Eye (tissue), 1 donor: ENCODE measurements at regions not wholly inside any gene's neighbourhood (a gene's known extent, or its start where the extent isn't known, plus 50 kb on each side); places are given as distances from the start of the nearest gene placed in this dataset.

Experiments used
- DNase-seq: peaks from one replicate; pipeline ENCODE4 v3.0.0-alpha.2; 2015

DNA sequence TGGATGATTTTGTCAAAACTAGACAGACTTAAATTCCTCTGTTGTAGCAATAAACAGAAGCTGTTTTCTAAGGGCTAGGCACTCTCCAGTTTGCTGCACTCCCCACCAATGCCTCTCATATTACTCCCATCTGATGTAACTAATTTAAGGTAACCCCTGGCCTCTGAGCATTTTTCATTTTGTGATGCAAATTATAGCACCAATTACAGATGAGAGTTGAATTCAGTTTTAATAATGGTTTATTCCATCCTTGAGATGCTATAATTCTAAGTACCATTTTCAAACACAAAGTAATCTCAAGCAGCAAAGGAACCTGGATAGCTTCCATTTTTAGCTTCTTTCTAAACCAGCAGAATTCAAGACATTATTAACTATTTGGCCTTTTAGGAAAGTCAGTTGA, 280.4 kb upstream of the DAB1 start:
- DNase-seq = no peak

- DNase-seq = no peak
Observed at GRCh38 chr1:57696904-57697303, 273.0 kb upstream of the DAB1 start.

DNA sequence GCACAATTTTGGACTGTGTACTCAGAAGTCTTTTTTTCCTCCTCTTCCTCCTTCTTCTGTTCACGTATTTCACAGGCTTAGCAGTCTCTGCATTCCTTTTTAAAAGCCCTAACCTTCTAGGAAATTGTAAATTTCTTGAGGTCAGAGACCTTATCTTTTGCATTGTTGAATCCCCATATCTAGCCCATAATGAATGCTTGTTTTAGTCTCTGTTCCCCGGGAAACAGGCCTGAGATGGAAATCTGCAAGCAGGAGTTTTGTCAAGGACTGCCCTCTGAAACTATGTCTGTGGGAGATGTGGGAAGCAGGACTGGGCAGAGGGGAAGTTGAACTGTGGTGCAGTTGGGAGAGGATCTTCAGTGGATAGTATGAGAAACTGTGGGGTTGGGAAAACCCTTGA, 272.2 kb upstream of the DAB1 start:
- DNase-seq = no peak

GRCh38 chr1:57686306-57686705, 262.4 kb upstream of the DAB1 start:
- DNase-seq = no peak

DNA sequence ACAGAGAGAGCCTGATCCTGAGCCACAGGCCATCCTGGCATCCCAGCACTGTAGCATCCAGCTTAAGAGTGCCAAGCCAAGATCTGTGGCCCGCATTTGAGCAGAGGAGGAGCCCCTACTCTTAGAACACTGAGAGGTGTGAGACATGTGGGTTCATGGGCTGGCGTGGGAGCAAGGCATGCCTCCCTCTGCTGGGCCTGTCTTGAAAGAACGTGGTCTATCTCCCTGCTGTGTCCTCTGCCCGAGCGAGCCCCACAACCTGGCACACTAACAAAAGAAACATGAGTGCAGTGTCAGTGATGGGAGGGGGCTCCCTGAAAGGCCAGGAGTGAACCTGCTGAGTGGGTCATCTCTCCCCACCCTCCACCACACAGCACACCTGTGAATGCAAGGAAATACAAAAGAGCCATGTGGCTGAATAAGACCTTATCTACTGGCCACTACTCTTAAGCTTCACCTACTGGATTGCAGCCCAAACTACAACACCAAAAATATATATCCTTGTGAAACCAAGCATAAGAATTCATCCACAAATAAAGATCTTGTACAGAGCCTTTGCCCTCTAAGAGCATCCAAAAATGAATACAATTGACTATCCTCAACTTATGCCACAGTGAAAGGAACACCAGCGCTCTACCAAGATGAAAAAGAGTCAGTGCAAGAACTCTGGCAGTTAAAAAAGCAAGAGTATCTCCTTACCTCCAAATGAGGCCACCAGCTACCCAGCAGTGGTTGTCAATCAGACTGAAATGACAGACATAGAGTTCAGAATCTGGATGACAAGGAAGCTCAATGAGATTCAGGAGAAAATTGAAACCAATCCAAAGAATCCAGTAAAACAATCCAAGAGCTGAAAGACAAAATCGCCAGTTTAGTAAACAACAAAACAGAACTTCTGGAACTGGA, 259.4 kb upstream of the DAB1 start:
- no peak for DNase-seq

GRCh38 chr1:57678138-57678537, 254.3 kb upstream of the DAB1 start:
- DNase-seq = no peak

DNA sequence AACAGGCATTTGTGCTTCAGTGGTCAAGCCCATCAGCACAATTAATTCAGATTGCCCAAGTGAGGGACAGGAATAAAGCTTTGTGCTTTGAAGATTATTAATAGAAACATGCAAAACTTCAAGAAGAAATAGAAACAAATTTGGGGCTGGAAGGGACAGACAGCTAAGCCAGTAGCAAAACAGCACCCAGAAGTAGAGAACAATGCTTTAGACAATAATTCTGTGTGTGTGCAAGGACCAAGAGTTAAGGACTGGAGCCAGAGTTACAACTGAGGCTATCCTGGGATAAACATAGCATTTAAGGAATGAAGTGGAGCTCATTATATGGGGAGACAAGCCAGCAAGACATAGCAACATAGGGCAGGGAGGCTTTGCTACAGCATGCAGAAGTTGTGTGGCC, 251.9 kb upstream of the DAB1 start:
- peak; percentile 53 for DNase-seq

DNA sequence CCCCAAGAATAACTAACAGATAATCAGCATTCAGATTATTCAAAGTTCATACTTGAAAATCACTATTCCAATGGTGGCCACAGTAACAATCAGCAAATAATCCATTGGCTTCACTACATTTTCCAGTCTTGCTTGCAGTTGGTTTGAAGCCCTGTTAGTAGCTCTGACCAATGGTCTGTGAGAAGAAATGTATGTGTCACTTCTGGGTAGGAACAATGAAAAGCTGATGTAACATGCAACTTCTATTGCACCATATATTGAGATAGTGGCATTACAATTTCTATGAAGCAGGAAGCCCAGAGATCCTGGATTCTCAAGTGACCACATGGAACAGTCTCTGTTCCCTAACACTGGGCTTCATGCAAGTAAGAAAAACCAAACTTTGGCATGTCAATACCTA, 250.9 kb upstream of the DAB1 start:
- no peak for DNase-seq

DNA sequence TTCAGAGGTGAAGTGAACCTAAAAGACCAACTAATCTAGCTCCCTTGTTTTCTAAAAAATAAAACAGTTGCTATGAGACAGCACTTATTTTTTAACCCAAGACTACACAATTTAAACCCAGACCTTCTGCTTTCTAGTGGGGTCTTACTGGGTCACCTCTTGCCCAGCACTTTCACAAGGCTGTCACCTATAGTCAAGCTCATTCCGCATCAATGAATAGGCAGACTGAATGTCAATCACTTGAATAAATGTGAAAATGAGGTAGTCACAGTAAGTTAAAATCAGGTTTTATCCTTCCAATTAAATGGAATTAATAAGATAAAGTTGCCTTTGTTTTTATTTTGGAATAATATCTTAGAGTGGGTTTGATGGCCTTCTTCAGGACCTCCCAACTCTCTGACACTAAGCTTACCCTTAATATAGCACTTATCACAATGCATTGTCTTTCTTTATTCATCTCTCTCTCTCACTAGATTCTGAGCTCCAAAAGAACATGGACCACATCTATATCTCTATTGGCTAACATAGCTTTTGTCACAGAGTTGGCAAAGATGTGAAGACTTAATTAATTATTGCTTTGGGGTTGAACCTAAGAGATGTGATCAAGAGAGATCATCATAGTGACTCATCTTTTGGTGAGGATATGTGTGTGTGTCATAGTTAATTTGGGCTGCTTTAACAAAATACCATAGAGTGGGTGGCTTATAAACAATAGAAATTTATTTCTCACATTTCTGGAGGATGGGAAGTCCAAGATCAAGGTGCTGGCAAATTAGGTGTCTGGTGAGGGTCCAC, 248.7 kb upstream of the DAB1 start:
- DNase-seq = peak; percentile 93

DNA sequence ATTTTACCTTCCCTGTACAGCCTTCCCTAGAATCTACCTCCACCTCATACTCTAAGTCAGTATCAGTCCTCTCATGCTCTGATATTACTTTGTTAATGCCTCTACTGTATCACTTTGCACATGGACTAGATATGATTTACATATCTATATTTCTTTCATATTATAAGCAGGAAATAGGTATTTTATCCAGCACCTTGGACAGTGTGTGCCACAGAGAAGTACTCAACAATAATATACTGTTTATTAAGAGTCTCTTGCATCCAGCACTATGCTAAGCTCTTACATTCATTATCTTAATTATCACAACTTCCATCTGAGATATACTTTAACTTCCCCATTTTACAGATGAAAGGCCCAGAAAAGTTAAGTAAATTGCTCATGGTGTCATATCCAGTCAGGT, 247.9 kb upstream of the DAB1 start:
- no peak for DNase-seq

- DNase-seq = no peak
Observed at GRCh38 chr1:57659804-57660203, 235.9 kb upstream of the DAB1 start.

- DNase-seq = no peak
Observed at GRCh38 chr1:57655161-57655560, 231.3 kb upstream of the DAB1 start.

DNA sequence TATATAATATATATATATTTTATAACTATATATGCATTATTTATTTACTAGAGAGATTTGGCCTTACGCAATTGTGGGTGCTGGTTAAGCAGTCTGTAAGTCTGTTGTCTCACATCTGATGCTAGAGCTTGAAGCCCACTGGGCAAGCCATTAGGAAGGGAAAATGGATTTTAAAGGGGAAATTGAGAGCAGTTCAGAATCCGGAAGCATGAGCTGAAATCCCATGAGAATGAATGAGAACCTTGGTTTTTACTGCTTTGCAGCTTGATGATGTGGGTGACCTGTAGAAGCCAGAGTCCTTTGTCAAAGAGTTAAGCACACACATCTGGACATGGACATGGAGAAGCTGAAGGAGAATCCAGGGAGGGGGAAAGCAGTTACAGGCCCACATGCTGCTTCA, 220.8 kb upstream of the DAB1 start:
- peak; percentile 56 for DNase-seq

DNA sequence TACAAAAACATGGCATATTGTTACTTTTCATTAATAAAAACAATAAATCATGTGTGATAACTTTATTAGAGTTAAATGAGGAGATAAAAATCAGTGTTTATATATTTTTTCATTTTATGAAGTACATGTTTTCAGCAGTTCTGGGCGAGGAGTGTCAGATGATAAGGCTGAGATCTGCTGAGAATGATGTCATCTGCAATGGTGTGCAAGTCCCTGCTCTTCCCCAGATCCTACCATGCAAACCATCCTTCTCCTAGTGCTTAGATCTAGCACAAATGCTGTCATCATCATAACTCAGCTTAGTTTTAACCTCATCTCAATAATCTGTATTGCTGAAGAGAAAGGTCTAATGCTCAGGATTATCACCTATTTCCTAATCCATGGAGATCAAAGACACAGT, 214.4 kb upstream of the DAB1 start:
- no peak for DNase-seq

DNA sequence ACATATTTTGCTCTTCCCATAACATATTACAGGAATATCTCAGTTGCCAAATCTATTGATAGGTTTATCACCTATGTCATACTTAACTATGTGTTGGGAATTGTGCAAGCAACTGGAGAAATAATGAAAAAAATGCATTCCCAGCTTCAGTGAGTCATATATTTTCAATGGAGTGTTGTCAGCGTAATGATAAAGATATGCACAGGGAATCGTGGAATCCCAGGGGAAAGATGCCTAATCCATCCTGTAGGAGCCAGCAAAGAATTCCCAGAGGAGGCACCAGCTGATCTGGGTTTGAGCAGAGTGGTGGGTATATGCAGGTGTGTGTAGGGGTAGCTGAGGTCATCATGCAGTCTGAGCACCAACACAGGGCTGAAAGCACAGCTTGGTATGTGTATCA, 213.3 kb upstream of the DAB1 start:
- no peak for DNase-seq

GRCh38 chr1:57633881-57634280, 210.0 kb upstream of the DAB1 start:
- no peak for DNase-seq

- DNase-seq = no peak
Observed at GRCh38 chr1:57633056-57633455, 209.2 kb upstream of the DAB1 start.

DNA sequence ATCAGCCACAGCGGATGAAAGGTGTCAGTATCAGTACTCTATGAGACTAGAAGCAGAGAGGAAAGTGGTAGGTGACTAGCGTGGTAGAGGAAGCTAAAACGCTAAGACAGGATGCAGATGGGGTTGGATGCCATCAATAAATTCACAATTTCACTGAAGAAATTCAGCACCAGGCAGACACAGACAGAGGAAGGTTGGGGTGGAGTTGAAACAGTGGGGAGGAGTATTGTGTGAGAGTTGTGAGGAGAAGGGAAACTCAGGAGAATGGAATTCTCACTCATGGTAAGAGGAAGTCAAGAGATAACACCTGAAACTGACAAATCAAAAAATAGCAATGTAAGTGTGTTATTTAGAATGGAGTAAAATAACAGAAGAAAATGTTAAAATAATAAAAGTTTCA, 208.5 kb upstream of the DAB1 start:
- no peak for DNase-seq

DNA sequence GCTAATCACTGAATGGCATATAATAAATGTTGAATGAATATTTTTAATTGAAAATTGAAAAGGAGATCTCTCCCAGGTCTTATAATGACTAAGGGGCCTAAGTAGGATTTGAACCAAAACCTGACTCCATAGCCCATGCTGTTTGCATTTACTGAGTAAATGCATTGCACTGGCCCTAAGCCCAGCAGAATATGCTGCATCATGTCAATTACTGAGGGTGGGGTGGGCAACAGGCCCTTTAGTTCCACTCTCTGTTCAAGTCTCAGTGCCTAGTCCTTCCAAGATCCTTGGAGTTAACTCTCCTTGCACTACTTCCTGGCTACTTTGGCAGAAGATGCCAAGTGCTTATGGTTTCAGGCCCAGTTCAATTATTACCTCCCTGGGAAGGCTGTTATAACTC, 203.8 kb upstream of the DAB1 start:
- DNase-seq = no peak

DNA sequence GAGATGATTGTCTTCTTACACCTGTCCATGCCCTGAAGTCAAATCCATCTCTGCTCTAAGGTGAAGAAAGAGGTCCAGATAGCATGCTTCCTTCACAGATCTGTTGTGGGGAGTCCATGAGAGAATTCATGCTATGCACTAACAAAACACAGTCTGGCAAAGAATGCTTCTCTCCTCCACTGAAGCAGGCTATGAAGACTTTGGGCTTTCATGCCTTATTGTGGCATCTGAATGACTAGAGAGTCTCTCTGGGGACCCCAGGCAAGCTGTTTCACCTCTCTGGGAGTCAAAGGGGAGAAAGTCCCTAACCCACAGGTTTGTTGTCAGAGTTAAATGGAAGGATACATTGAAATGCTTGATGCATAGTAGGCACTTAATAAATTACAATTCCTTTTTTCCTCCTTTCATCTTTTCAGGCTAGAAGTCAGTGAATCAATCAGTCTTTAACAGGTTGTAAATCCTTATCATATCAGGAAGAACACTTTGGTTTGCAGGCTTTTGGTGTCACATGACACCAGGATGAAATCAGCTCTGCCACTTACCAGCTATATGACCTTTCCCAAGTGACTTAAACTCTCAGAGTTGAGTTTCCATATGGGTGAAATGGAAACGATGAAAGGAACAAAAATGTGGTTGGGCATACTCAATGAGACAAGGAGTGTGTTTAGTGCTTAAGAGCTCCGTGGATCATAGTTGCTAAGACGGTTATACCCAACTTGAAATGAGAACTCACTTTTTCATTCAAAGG, 200.1 kb upstream of the DAB1 start:
- no peak for DNase-seq

- peak; percentile 80 for DNase-seq
Observed at GRCh38 chr1:57623039-57623790, 199.4 kb upstream of the DAB1 start.

DNA sequence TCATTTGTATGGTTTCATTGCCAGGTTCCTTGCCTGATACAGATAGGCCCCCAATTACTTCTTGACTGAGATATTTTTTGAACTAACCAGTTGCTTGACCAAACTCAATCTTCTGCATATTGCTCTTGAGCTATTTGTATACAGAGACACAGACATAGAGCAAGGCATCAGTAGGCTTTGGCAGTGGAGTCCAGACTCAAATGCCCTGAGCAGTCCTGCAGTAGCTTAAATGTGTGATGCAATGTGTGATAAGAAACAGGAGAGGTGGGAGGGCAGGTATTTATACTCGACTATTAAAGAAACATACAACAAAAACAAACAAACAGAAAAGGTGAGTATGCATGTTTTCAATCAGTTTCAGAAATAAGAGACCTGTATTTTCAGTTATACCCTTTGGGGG, 197.9 kb upstream of the DAB1 start:
- no peak for DNase-seq

GRCh38 chr1:57620605-57621004, 196.7 kb upstream of the DAB1 start:
- peak; percentile 69 for DNase-seq
